ENCODE measurements at regions not wholly inside any gene's neighbourhood (a gene's known extent, or its start where the extent isn't known, plus 50 kb on each side); places are given as distances from the start of the nearest gene placed in this dataset.

DNA sequence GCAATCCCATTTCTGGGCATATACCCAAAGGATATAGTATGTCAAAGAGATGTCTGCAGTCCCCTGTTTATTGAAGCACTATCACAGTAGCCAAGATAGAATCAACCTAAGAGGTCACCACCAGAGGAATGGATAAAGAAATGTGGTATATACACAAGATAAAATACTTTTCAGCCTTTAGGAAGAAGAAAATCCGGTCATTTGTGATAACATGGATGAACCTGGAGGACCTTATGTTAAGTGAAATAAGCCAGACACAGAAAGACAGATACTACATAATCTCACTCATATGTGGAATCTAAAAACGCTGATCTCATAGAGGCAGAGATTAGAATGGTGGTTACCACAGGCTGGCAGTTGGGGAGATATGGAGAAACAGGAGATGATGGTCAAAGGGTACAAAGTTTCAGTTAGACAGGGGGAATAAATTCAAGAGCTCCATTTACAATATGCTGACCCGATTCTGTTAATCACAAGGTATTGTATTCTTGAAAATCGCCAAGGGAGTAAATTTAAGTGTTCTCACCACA lies 195.8 kb downstream of the MTHFS start:
- TF ChIP-seq CEBPB (IDR thresholded peaks at IDR 0.05; ENCODE audit: low read depth, low read length) (no peak), TEAD4 (IDR thresholded peaks at IDR 0.05; ENCODE audit: low read depth, low read length) (no peak), JUND (IDR thresholded peaks at IDR 0.05; ENCODE audit: low read length) (no peak), TCF12 (IDR thresholded peaks at IDR 0.05; ENCODE audit: low read depth, low read length) (no peak), CBX8 (IDR thresholded peaks at IDR 0.05; ENCODE audit: borderline replicate concordance, low read depth, low read length) (no peak), CREB1 (IDR thresholded peaks at IDR 0.05) (no peak), POLR2A (IDR thresholded peaks at IDR 0.05; ENCODE audit: control extremely low read depth in 1 of 2, low read depth in 2 of 2, low read length in 2 of 2) (no peak), ATF3 (IDR thresholded peaks at IDR 0.05; ENCODE audit: insufficient read depth, low read depth, low read length) (no peak), HDAC2 (IDR thresholded peaks at IDR 0.05; ENCODE audit: borderline replicate concordance in 1 of 2, low read depth in 2 of 2, low read length in 2 of 2) (no peak), SIX5 (IDR thresholded peaks at IDR 0.05; ENCODE audit: low read depth, low read length) (no peak), EZH2 (IDR thresholded peaks at IDR 0.05; ENCODE audit: low read depth, low read length, severe bottlenecking) (no peak), KDM5A (IDR thresholded peaks at IDR 0.05; ENCODE audit: low read length) (no peak)
- TF ChIP-seq, protein P1, sequence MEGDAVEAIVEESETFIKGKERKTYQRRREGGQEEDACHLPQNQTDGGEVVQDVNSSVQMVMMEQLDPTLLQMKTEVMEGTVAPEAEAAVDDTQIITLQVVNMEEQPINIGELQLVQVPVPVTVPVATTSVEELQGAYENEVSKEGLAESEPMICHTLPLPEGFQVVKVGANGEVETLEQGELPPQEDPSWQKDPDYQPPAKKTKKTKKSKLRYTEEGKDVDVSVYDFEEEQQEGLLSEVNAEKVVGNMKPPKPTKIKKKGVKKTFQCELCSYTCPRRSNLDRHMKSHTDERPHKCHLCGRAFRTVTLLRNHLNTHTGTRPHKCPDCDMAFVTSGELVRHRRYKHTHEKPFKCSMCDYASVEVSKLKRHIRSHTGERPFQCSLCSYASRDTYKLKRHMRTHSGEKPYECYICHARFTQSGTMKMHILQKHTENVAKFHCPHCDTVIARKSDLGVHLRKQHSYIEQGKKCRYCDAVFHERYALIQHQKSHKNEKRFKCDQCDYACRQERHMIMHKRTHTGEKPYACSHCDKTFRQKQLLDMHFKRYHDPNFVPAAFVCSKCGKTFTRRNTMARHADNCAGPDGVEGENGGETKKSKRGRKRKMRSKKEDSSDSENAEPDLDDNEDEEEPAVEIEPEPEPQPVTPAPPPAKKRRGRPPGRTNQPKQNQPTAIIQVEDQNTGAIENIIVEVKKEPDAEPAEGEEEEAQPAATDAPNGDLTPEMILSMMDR (IDR thresholded peaks at IDR 0.05; ENCODE audit: control extremely low read depth in 1 of 3, insufficient read depth in 1 of 3, low read depth in 1 of 3, low read length in 3 of 3), result no peak

Measured in H1 (cell line).